ENCODE measurements at regions not wholly inside any gene's neighbourhood (a gene's known extent, or its start where the extent isn't known, plus 50 kb on each side); places are given as distances from the start of the nearest gene placed in this dataset.

DNA sequence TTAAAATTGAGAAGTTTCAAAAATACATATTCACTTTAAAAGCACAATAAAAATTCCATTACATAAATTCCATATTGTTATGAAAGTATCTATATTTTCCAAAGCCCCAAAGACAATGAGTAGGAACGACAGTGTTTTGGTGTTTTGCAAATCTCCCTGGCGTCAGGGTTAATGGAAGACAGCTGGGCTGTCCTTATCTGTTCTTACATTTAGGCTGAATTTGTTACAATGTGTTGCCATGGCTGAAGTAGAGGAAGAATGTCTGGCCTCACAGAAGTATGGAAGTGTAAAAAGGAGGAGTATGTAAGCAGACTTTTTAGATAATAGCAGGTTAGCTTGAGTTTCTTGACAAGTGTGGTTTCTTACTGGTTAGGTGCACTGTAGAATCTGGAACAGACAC, 124.4 kb upstream of the SPATA13 start:
- no peak for TF ChIP-seq CTCF (IDR thresholded peaks at IDR 0.05; ENCODE audit: insufficient read depth, low read length, poor library complexity, severe bottlenecking)
- no peak for TF ChIP-seq EZH2phosphoT487 (conservative IDR thresholded peaks at IDR 0.05; ENCODE audit: low read length)
